ENCODE measurements at regions not wholly inside any gene's neighbourhood (a gene's known extent, or its start where the extent isn't known, plus 50 kb on each side); places are given as distances from the start of the nearest gene placed in this dataset.

DNA sequence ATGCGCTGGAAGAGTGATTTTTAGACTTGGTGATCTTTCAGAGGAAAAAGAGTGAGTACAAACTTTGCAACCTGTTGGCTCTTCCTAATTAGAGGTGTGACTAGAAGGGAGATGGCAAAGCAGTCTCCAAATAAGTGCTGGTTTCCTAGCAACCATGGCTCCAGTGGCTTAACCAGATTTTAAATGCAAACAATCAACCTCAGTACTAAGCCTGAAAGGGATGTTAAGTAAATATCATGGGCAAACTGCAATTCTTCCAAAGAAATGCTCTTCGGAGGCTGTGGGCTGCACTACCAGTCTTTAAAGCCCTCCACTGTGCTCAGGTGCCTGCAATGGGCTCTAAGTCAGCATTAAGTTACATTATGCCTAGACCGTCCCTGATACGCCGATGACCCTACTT lies 678.1 kb upstream of the CCDC54 start:
- TF ChIP-seq, protein P1, sequence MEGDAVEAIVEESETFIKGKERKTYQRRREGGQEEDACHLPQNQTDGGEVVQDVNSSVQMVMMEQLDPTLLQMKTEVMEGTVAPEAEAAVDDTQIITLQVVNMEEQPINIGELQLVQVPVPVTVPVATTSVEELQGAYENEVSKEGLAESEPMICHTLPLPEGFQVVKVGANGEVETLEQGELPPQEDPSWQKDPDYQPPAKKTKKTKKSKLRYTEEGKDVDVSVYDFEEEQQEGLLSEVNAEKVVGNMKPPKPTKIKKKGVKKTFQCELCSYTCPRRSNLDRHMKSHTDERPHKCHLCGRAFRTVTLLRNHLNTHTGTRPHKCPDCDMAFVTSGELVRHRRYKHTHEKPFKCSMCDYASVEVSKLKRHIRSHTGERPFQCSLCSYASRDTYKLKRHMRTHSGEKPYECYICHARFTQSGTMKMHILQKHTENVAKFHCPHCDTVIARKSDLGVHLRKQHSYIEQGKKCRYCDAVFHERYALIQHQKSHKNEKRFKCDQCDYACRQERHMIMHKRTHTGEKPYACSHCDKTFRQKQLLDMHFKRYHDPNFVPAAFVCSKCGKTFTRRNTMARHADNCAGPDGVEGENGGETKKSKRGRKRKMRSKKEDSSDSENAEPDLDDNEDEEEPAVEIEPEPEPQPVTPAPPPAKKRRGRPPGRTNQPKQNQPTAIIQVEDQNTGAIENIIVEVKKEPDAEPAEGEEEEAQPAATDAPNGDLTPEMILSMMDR (IDR thresholded peaks at IDR 0.05): no peak
- no peak for TF ChIP-seq POLR2A (IDR thresholded peaks at IDR 0.05)
